ENCODE measurements at regions not wholly inside any gene's neighbourhood (a gene's known extent, or its start where the extent isn't known, plus 50 kb on each side); places are given as distances from the start of the nearest gene placed in this dataset.

DNA sequence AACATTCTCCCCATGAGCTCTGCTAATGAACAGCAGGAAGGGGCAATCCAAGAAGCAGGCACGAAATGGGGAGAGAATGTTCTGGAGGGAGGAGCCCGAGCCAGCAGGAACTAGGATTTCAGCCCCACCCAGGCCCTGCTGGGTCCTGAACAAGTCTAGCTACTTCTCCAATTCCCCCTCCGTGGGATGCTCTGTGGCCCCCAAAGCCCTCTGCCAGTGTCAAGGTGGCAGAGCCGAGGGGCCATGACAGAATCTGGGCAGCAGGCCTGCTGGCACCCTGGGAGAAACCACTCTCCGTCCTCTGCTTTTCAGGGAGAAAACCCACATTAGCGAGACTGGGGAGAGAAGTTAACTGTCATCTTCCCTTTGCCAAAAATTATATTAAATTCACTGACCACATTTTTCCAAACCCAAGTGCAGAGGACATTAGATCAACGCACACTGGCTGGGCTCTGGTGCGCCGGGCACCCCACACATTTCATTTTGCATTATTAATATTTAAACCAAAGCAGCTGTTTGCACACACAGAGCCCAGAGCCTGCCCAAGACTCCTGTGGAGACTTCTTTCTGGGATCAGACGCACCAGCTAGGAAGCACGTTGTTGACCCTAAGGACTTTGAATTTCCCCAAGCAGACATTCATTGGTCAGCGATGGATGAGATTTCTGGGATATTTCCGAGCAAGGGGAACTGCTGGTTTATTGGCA lies 80.2 kb upstream of the PKDCC start:
- no peak for DNase-seq

GRCh38 chr2:41968182-41968578 lies 79.6 kb upstream of the PKDCC start:
- no peak for DNase-seq

GRCh38 chr2:41970988-41971660 lies 76.7 kb upstream of the PKDCC start:
- DNase-seq: no peak

DNA sequence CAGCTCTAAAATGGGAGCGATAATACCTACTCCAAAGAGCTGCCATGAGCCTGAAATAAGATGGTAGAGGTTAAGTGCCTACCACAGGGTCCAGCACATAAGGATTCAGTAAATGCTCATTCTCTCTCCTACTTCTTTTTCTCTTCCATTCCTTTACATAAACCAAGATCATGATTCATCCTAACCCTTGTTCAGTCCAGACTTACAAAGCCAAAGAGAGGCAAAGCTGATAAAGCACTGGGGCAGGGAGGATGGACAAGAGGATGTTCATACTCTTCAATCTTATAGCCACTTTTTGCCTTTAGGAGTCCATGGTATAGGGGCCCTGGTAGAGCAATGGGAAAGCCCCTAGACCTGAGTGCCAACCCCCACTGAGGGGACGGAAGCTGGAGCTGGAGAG lies 75.6 kb upstream of the PKDCC start:
- no peak for DNase-seq

DNA sequence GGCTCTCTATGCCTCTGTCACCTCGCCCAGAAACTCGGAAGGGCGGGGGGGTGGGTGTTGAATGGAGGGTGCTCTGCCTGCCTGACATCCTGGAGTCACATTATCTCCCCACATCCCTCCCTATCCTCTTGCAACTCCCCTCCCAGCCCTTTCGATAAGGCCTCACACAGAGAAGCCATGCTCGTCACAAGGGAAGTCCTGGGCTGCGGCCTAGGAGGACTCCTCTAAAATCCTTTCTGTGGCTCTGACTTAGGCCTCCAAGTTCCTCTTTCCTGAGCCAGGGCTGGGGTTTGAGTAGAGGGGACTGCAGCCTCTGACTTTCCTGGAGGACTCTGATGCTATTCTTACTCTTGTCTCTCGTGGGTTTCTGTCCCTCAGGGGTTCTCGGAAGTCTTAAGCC lies 75.0 kb upstream of the PKDCC start:
- no peak for DNase-seq

DNA sequence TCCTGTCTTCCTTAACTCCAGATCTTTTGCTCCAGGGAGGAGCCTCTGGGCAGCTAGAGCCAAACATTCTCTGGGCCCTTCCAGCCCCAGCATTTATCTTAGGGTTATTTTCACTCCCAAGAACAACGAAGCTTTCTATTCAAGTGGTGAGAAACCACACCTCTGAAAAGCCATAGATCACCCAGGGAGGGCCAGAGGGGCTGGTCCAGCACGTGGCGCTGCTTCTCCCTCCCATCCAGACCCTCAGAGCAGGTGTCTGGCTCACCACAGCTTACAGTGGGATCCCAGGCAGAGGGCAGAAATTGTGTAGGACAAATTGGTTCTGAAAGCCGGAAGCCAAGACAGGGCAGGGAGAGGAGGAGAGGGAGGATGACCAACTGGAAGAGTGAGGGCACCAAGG lies 74.0 kb upstream of the PKDCC start:
- DNase-seq: no peak

GRCh38 chr2:41981417-41981816 lies 66.4 kb upstream of the PKDCC start:
- no peak for DNase-seq

DNA sequence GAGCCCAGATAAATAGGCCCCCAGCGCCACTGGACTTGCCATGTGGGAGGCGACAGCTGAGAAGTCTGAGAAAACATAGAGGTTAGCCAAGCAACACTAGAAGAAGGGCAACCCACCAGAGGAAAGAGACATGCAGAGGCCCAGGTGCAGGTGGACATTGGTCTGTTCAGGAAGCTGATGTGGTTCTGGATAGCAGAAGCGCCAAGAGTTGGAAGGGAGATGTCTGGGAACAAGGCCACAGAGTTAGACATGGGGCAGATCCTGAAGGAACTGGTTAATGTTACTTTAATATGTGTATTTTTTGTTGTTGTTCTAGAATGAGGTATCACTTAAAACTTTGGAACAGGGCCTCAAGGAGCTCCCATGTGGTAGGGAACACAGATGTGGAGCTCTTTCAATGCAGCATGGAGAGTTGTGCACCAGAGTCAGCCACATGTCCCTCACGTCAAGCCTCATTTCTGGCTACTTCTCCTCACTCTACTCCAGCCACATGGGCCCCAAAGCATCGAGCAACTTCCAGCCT lies 62.2 kb upstream of the PKDCC start:
- no peak for DNase-seq

- DNase-seq: no peak
Observed at GRCh38 chr2:41989501-41990180, 58.2 kb upstream of the PKDCC start.

- no peak for DNase-seq
Observed at GRCh38 chr2:41990245-41990644, 57.6 kb upstream of the PKDCC start.

DNA sequence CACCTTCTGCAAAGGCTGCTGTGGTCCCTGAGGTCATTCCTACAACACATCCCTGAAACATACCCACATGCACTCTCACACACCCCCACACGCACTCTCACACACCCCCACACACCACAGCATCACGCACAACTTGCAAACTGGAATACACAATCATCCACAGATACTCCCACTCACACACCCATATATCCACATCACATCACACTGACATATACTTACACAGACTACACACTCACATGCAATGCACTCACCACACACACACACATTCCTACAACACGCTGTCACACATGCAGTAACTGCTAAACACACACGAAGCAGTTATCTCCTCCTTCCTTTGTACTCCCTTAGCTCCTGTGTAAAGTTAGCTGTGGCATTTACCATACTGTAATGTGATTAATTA lies 57.1 kb upstream of the PKDCC start:
- no peak for DNase-seq

DNA sequence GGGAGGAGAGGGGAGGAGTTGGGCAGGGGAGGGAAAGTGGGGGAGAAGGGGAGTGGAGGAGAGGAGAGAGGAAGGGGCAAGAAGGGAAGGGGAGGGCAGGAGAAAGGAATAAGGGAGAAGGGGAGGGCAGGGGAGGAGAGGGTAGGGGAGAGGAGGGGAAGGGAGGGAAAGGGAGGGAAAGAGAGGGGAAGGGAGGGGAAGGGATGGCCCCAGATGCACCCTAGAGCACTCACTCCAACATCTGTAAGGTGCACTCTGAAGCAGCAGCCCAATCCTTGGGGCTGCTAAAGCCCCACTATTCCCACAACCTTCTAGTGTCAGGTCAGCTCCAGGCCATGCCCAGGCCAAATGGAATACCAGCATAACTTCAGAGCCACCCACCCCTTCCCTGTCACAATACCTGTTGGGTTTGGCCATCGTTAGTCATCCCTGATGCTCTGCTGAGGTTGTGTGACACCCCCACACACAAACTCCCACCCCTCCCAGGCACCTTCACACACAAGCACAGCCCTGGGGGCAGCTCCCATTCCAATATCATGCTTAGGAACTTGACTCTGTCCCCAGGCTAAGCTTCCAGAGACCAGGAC lies 55.7 kb upstream of the PKDCC start:
- DNase-seq: no peak

DNA sequence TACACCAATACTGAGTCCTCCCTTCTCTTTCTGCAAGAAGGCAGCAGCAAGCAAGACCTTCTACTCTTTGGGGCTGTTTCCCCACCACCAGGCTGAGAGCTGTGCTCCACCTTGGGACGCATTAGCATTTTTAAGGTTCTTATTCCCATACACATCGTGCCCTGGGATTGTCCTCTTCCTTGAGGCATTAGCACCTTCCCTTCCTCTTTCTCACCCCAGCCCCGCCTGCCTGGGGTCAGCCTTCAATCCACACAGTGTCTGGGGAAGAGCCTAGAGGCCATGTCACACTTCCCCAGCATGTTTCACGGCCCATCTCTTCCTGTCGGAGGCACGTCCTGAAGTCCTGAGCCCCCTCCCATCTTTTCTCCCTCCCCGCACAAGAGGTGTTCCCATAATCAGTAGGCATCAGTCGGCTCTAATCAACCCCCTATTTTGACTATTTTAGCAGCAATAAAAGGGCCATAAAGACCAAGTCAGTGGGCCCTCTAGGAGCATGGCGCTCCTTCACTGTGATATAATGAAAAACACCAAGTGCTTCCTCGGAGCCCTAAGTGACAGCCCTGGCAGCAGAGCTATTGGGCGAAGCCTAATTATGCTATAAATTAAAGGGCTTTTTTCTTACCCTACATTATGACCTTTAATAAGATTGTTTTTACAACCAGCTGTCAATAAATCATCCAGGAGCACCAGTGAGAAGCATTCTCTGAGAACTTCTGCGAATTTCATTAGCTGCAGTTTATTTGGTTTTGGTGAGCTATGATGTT lies 55.0 kb upstream of the PKDCC start:
- DNase-seq: no peak

DNA sequence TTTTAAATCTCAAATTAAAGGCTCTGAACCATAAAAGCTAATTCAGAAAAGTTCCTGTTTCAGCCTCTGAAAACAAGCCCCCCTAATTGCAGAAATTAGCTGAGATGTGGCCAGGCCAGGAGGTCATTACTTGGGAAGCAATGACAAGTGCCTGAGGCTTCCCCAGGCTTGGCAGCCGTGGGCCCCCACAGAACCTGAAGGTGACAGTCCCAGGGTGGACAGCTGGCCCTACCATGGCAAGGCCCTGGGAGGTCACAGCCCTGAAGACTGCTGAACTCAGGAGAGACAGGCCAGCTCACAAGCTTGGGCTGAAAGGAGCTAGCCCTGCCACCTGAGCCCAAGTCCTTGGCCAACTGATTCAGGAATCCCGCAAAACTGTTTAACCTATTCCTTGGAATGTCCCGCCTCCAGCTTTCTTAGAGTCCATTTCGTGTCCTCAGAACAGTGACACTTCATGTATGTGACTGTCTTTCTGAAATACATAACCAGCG lies 54.3 kb upstream of the PKDCC start:
- no peak for DNase-seq

- no peak for DNase-seq
Observed at GRCh38 chr2:41994233-41994637, 53.6 kb upstream of the PKDCC start.

DNA sequence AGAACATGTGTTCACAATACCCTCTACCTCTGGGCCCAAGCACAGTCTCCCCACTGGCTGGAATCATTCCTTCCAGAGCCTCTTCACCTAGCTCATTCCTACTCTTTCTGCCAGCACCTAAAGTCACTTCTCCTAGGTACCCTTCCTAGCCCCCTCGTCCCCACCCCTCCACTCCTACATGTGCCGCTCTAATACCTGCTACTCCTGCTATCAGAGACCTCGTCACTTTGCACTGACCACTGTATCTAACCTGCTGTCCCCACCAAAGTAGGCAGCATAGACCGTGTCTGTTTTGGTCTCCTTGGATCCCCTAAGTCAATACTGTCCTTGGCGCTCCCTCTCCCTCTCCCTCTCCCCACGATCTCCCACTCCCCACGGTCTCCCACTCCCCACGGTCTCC lies 53.2 kb upstream of the PKDCC start:
- no peak for DNase-seq

- DNase-seq: no peak
Observed at GRCh38 chr2:41997561-41997960, 50.3 kb upstream of the PKDCC start.
